Fibroblast of lung (primary cell): ENCODE measurements at regions not wholly inside any gene's neighbourhood (a gene's known extent, or its start where the extent isn't known, plus 50 kb on each side); places are given as distances from the start of the nearest gene placed in this dataset.

Experiments
- DNase-seq, 2 donors: peaks; one replicate each; pipeline versions ENCODE4 v3.0.0 to v3.0.0-alpha.2; 2010; ENCODE audit warnings: low read depth in 2 of 2
- H2AFZ ChIP-seq: 2 replicates; pipeline ENCODE4 v1.5.1; 2012; ENCODE audit warnings: low read length, control low read depth, inconsistent platforms
- H3K27ac ChIP-seq: 2 replicates; pipeline ENCODE4 v1.5.1; 2011; ENCODE audit warnings: low read length, control low read depth; ENCODE audit not compliant: insufficient read depth
- H3K27me3 ChIP-seq: 2 replicates; pipeline ENCODE4 v1.5.1; 2011; ENCODE audit warnings: mild to moderate bottlenecking, low read length; ENCODE audit not compliant: control insufficient read depth, insufficient read depth
- H3K36me3 ChIP-seq: 2 replicates; pipeline ENCODE4 v1.5.1; 2011; ENCODE audit warnings: low read length; ENCODE audit not compliant: control insufficient read depth, insufficient read depth
- H3K4me1 ChIP-seq: 2 replicates; pipeline ENCODE4 v1.5.1; 2011; ENCODE audit warnings: low read length; ENCODE audit not compliant: control insufficient read depth, insufficient read depth; ENCODE audit errors: extremely low read depth
- H3K4me2 ChIP-seq: 2 replicates; pipeline ENCODE4 v1.5.1; 2011; ENCODE audit warnings: low read length, control low read depth; ENCODE audit not compliant: insufficient read depth; ENCODE audit errors: extremely low read depth
- H3K4me3 ChIP-seq, 4 experiments: fragments of 200-600 bp in 1 of 4; sonication (generic) in 1 of 4; replicated peaks in 1 of 4; 2 replicates each; pipeline ENCODE4 v1.5.1; 2011 to 2016; ENCODE audit warnings: low read length in 4 of 4, low read depth in 3 of 4, mild to moderate bottlenecking in 3 of 4, control low read depth in 2 of 4, inconsistent platforms in 1 of 4, mixed read lengths in 1 of 4; ENCODE audit not compliant: insufficient read depth in 1 of 4; ENCODE audit errors: control extremely low read depth in 1 of 4
- H3K79me2 ChIP-seq: 2 replicates; pipeline ENCODE4 v1.5.1; 2012; ENCODE audit warnings: mild to moderate bottlenecking, low read length, inconsistent platforms; ENCODE audit not compliant: control insufficient read depth, insufficient read depth
- H3K9ac ChIP-seq: 2 replicates; pipeline ENCODE4 v1.5.1; 2011; ENCODE audit warnings: mild to moderate bottlenecking, low read length, control low read depth; ENCODE audit not compliant: insufficient read depth
- H3K9me3 ChIP-seq: 2 replicates; pipeline ENCODE4 v1.5.1; 2012; ENCODE audit warnings: low read depth, low read length; ENCODE audit not compliant: control insufficient read depth, insufficient read depth
- H4K20me1 ChIP-seq: 2 replicates; pipeline ENCODE4 v1.5.1; 2011; ENCODE audit warnings: low read length; ENCODE audit not compliant: control insufficient read depth, insufficient read depth; ENCODE audit errors: extremely low read depth
- CTCF ChIP-seq, 2 donors: IDR thresholded peaks in 1 of 2; conservative IDR thresholded peaks in 1 of 2; 1 replicate in 1 of 2; 2 replicates in 1 of 2; pipeline ENCODE4 v1.5.1; 2011 to 2012; ENCODE audit warnings: low read length in 2 of 2, control low read depth in 1 of 2, inconsistent platforms in 1 of 2, low read depth in 1 of 2, mild to moderate bottlenecking in 1 of 2
- EZH2 ChIP-seq: IDR thresholded peaks from 2 replicates; pipeline ENCODE4 v1.5.1; 2012; ENCODE audit warnings: low read length, control low read depth, mild to moderate bottlenecking; ENCODE audit errors: missing control alignments

GRCh38 chr6:102562713-102563112, 1169.2 kb downstream of the GRIK2 start:
- no peaks in the 10 kb centered on the region for H3K4me1 ChIP-seq
- H3K9me3 ChIP-seq: no peaks in the 10 kb centered on the region
- H3K4me2 ChIP-seq: no peak overlapping the region
- no peak overlapping the region for H3K27ac ChIP-seq
- no peak overlapping the region for H3K9ac ChIP-seq
- peak in 1 of 2 donors; percentile 1 for DNase-seq
- H3K27me3 ChIP-seq: no peaks in the 10 kb centered on the region
- H2AFZ ChIP-seq: no peak overlapping the region
- H3K36me3 ChIP-seq: no peaks in the 10 kb centered on the region
- no peaks in the 10 kb centered on the region for H3K79me2 ChIP-seq
- no peak overlapping the region for H3K4me3 ChIP-seq
- H4K20me1 ChIP-seq: no peaks in the 10 kb centered on the region
- TF ChIP-seq CTCF (conservative IDR thresholded peaks at IDR 0.05 in 1 of 2, IDR thresholded peaks at IDR 0.05 in 1 of 2; ENCODE audit: low read depth in 1 of 2, low read length in 2 of 2) (no peak), EZH2 (no peak)

GRCh38 chr6:102553214-102553613, 1159.7 kb downstream of the GRIK2 start:
- Histone ChIP-seq H3K4me1 (no peaks in the 10 kb centered on the region), H3K9ac (no peak overlapping the region), H3K27me3 (no peaks in the 10 kb centered on the region), H3K4me3 (no peak overlapping the region), H2AFZ (no peak overlapping the region), H3K9me3 (no peaks in the 10 kb centered on the region), H3K36me3 (no peaks in the 10 kb centered on the region), H3K4me2 (no peak overlapping the region), H4K20me1 (no peaks in the 10 kb centered on the region), H3K27ac (no peak overlapping the region), H3K79me2 (no peaks in the 10 kb centered on the region)
- no peak for TF ChIP-seq CTCF (conservative IDR thresholded peaks at IDR 0.05 in 1 of 2, IDR thresholded peaks at IDR 0.05 in 1 of 2; ENCODE audit: low read depth in 1 of 2, low read length in 2 of 2)
- DNase-seq: no peak

GRCh38 chr6:102549221-102549874, 1155.8 kb downstream of the GRIK2 start:
- H3K9me3 ChIP-seq: no peaks in the 10 kb centered on the region
- H3K4me3 ChIP-seq: no peak overlapping the region
- H2AFZ ChIP-seq: no peak overlapping the region
- H3K27me3 ChIP-seq: no peaks in the 10 kb centered on the region
- DNase-seq: no peak
- no peaks in the 10 kb centered on the region for H3K79me2 ChIP-seq
- H3K27ac ChIP-seq: no peak overlapping the region
- TF ChIP-seq CTCF (conservative IDR thresholded peaks at IDR 0.05 in 1 of 2, IDR thresholded peaks at IDR 0.05 in 1 of 2; ENCODE audit: low read depth in 1 of 2, low read length in 2 of 2): no peak
- no peak for TF ChIP-seq EZH2
- H3K36me3 ChIP-seq: no peaks in the 10 kb centered on the region
- no peak overlapping the region for H3K4me2 ChIP-seq
- no peaks in the 10 kb centered on the region for H3K4me1 ChIP-seq
- no peaks in the 10 kb centered on the region for H4K20me1 ChIP-seq
- H3K9ac ChIP-seq: no peak overlapping the region
